NCI-H2196 treated with DMSO at 0.1 percent for 48 hours (cell line): ENCODE measurements at regions not wholly inside any gene's neighbourhood (a gene's known extent, or its start where the extent isn't known, plus 50 kb on each side); places are given as distances from the start of the nearest gene placed in this dataset.

Source experiments
- DNase-seq: peaks from one replicate; lab custom pipeline; 2025; ENCODE audit not compliant: unreplicated experiment; lab: John Stamatoyannopoulos, UW

- no peak for DNase-seq
These were observed 158.2 kb upstream of the PPP2R2B start for GRCh38 chr5:147036691-147037245.

GRCh38 chr5:147037515-147038205, 159.1 kb upstream of the PPP2R2B start:
- DNase-seq = no peak

DNA sequence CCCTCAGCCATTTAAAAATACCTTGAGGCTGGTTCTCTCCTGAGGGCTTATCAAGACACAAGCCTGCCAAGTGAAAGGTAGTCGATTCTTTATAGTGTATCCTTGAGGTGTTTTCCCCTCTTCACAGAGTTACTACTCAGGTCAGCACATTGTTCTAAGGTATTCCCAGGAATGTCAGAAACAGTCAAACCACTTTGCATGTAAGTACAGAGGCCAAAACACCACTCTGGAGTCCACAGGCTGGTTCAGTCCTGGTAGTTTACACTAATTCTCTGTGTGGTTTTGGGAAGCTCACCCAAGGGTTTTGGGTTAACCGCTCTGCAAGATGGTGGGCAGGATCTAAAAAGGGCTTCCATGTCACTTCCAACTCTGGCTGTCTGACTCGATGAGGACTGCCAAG, 162.3 kb upstream of the PPP2R2B start:
- no peak for DNase-seq

- no peak for DNase-seq
These were observed 166.2 kb upstream of the PPP2R2B start for GRCh38 chr5:147044572-147045273.

- no peak for DNase-seq
These were observed 166.7 kb upstream of the PPP2R2B start for GRCh38 chr5:147045290-147045689.

GRCh38 chr5:147046281-147046680, 167.7 kb upstream of the PPP2R2B start:
- no peak for DNase-seq

DNA sequence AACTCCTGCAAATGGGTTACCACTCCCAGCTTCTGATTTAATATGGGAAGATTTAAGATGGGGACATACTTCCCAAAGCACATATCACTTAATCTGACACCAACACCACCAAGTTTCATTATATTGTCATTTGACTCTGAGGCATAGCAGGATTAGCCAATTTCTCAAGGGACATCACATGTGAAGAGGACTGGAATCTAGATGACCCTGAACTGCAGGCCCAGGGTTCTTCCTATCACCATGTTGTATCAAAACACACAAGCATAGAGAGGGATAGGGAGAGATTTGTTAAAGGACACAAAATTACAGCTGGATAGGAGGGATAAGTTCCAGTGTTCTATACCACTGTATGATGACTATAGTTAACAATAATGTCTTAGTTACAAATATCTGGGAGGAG, 168.3 kb upstream of the PPP2R2B start:
- no peak for DNase-seq

DNA sequence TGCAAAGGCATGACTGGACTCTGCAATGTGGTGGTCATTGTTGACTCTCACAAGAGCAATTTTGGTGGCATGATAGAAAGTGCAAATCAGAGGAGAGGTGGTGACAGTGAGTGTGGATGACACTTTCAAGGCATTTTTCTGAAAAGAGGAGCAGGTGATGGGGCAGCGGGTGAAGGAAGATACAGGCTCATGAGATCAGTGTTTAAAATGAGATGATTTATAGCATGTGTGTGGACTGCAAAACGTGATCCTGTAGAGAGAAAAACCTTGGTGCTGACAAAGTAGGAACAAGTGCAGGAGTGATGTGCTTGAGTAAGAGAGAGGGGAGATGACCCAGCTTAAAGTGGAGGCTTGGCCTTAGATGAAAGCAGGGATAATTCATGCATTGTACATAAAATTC, 171.2 kb upstream of the PPP2R2B start:
- DNase-seq = no peak

- no peak for DNase-seq
These were observed 171.6 kb upstream of the PPP2R2B start for GRCh38 chr5:147050172-147050571.

DNA sequence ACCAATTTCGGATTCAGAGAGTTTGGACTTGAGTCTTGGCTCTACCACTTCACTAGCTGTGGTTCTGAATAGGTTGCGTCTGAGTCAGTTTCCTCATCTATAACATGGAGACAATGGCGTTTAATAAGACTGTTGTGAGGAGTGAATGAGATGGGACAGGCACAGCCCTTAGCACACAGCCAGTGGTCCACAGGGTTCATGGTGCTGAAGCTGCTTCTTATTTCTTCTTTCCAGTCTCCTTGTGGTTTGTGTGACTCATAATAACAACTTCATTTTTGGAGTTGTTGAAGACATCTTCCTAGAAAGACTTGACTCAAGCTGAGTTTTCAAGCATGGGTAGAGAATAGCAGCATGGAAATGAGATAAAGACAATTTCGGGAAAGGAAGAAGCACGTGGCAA, 172.6 kb upstream of the PPP2R2B start:
- no peak for DNase-seq

GRCh38 chr5:147052519-147052918, 174.0 kb upstream of the PPP2R2B start:
- DNase-seq = no peak

GRCh38 chr5:147055089-147055826, 176.7 kb upstream of the PPP2R2B start:
- no peak for DNase-seq

GRCh38 chr5:147055850-147056566, 177.5 kb upstream of the PPP2R2B start:
- no peak for DNase-seq

GRCh38 chr5:147057051-147057450, 177.8 kb upstream of the STK32A start:
- DNase-seq = no peak

GRCh38 chr5:147061431-147061830, 173.4 kb upstream of the STK32A start:
- DNase-seq = no peak

GRCh38 chr5:147062427-147062826, 172.4 kb upstream of the STK32A start:
- DNase-seq = no peak

GRCh38 chr5:147063943-147064342, 170.9 kb upstream of the STK32A start:
- DNase-seq = no peak

DNA sequence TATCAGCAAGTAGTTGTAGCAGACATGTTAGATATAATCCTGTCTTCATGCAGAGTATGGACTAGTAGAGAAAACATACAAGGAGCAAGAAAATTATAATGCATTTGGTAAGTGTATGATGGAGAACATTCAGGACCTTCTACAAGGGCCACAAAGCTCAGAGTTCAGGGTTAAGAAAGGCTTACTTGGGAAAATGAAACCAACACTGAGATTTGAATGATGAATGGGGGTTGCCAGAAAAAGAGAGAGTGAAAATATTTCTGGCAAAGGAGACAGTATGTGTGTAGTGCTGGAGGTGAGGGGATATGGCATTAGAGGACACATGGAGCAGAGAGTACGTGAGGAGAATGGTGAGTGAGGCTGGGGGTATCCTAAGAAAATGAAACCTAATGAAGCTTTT, 169.8 kb upstream of the STK32A start:
- DNase-seq = no peak

- no peak for DNase-seq
These were observed 165.8 kb upstream of the STK32A start for GRCh38 chr5:147068998-147069397.

DNA sequence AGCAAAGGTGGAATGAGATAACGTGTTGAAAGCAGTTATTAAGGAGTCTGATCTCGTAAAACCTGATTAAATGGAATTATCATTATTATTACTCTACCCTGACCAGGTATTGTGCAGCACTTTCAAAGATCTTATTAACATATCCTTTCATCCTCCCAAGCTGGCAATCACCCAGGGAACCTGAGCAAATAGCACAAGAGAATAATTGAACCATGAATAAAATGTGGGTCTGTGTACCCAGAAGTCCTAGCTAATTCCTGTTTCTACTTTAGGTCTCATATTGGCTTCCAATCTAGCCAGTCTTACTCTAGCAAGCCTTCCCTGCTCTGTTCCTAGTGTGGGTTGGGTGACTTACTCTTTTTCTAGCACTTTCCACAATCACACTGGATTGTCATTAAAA, 162.2 kb upstream of the STK32A start:
- DNase-seq = peak; percentile 48

GRCh38 chr5:147073098-147073497, 161.7 kb upstream of the STK32A start:
- peak; percentile 46 for DNase-seq
